ENCODE measurements at regions not wholly inside any gene's neighbourhood (a gene's known extent, or its start where the extent isn't known, plus 50 kb on each side); places are given as distances from the start of the nearest gene placed in this dataset.

- DNase-seq: no peak
- intact Hi-C loops (cut with DNase I): no loop called here
Measured at GRCh38 chr2:201983174-201983573, 50.5 kb upstream of the FZD7 start.

GRCh38 chr2:201983800-201984199, 49.9 kb upstream of the FZD7 start:
- no peak for DNase-seq
- intact Hi-C loops (cut with DNase I): no loop called here

All from head of caudate nucleus (tissue), 42 donors.